H1 (cell line): ENCODE measurements at regions not wholly inside any gene's neighbourhood (a gene's known extent, or its start where the extent isn't known, plus 50 kb on each side); places are given as distances from the start of the nearest gene placed in this dataset.

Experiments used
- HDAC2 ChIP-seq, 2 experiments: fragments of 300-600 bp in 1 of 2; sonication (generic) in 1 of 2; IDR thresholded peaks; 2 replicates each; pipeline ENCODE4 v1.6.1; 2011 to 2012; ENCODE audit warnings: low read depth in 2 of 2, low read length in 2 of 2, mild to moderate bottlenecking in 2 of 2, moderate library complexity in 2 of 2, borderline replicate concordance in 1 of 2, inconsistent platforms in 1 of 2
- KDM5A ChIP-seq: fragments of 200-600 bp; IDR thresholded peaks from 2 replicates; pipeline ENCODE4 v1.7.1; 2012; ENCODE audit warnings: mild to moderate bottlenecking, low read length, inconsistent platforms, mixed read lengths
- RXRA ChIP-seq: IDR thresholded peaks from 2 replicates; pipeline ENCODE4 v1.6.1; 2011; ENCODE audit warnings: low read depth, mild to moderate bottlenecking, low read length, moderate library complexity; ENCODE audit not compliant: insufficient read depth
- YY1 ChIP-seq: IDR thresholded peaks from 2 replicates; pipeline ENCODE4 v1.6.1; 2011; ENCODE audit warnings: low read depth, mild to moderate bottlenecking, low read length
- TF ChIP-seq, protein P1 (sequence below): fragments of 300-600 bp; sonication (generic); IDR thresholded peaks from 2 replicates; pipeline ENCODE4 v1.7.1; 2012; ENCODE audit warnings: low read length, moderate library complexity, mild to moderate bottlenecking, inconsistent platforms; ENCODE audit not compliant: insufficient replicate concordance

- TF ChIP-seq, protein P1, sequence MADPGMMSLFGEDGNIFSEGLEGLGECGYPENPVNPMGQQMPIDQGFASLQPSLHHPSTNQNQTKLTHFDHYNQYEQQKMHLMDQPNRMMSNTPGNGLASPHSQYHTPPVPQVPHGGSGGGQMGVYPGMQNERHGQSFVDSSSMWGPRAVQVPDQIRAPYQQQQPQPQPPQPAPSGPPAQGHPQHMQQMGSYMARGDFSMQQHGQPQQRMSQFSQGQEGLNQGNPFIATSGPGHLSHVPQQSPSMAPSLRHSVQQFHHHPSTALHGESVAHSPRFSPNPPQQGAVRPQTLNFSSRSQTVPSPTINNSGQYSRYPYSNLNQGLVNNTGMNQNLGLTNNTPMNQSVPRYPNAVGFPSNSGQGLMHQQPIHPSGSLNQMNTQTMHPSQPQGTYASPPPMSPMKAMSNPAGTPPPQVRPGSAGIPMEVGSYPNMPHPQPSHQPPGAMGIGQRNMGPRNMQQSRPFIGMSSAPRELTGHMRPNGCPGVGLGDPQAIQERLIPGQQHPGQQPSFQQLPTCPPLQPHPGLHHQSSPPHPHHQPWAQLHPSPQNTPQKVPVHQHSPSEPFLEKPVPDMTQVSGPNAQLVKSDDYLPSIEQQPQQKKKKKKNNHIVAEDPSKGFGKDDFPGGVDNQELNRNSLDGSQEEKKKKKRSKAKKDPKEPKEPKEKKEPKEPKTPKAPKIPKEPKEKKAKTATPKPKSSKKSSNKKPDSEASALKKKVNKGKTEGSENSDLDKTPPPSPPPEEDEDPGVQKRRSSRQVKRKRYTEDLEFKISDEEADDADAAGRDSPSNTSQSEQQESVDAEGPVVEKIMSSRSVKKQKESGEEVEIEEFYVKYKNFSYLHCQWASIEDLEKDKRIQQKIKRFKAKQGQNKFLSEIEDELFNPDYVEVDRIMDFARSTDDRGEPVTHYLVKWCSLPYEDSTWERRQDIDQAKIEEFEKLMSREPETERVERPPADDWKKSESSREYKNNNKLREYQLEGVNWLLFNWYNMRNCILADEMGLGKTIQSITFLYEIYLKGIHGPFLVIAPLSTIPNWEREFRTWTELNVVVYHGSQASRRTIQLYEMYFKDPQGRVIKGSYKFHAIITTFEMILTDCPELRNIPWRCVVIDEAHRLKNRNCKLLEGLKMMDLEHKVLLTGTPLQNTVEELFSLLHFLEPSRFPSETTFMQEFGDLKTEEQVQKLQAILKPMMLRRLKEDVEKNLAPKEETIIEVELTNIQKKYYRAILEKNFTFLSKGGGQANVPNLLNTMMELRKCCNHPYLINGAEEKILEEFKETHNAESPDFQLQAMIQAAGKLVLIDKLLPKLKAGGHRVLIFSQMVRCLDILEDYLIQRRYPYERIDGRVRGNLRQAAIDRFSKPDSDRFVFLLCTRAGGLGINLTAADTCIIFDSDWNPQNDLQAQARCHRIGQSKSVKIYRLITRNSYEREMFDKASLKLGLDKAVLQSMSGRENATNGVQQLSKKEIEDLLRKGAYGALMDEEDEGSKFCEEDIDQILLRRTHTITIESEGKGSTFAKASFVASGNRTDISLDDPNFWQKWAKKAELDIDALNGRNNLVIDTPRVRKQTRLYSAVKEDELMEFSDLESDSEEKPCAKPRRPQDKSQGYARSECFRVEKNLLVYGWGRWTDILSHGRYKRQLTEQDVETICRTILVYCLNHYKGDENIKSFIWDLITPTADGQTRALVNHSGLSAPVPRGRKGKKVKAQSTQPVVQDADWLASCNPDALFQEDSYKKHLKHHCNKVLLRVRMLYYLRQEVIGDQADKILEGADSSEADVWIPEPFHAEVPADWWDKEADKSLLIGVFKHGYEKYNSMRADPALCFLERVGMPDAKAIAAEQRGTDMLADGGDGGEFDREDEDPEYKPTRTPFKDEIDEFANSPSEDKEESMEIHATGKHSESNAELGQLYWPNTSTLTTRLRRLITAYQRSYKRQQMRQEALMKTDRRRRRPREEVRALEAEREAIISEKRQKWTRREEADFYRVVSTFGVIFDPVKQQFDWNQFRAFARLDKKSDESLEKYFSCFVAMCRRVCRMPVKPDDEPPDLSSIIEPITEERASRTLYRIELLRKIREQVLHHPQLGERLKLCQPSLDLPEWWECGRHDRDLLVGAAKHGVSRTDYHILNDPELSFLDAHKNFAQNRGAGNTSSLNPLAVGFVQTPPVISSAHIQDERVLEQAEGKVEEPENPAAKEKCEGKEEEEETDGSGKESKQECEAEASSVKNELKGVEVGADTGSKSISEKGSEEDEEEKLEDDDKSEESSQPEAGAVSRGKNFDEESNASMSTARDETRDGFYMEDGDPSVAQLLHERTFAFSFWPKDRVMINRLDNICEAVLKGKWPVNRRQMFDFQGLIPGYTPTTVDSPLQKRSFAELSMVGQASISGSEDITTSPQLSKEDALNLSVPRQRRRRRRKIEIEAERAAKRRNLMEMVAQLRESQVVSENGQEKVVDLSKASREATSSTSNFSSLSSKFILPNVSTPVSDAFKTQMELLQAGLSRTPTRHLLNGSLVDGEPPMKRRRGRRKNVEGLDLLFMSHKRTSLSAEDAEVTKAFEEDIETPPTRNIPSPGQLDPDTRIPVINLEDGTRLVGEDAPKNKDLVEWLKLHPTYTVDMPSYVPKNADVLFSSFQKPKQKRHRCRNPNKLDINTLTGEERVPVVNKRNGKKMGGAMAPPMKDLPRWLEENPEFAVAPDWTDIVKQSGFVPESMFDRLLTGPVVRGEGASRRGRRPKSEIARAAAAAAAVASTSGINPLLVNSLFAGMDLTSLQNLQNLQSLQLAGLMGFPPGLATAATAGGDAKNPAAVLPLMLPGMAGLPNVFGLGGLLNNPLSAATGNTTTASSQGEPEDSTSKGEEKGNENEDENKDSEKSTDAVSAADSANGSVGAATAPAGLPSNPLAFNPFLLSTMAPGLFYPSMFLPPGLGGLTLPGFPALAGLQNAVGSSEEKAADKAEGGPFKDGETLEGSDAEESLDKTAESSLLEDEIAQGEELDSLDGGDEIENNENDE, result no peak
- TF ChIP-seq RXRA, result no peak
- no peak for TF ChIP-seq HDAC2 (IDR thresholded peaks at IDR 0.05; ENCODE audit: borderline replicate concordance in 1 of 2, low read depth in 2 of 2, low read length in 2 of 2)
- TF ChIP-seq YY1, result no peak
- TF ChIP-seq KDM5A, result no peak
Measured at GRCh38 chr18:22499421-22499820, 81.7 kb upstream of the CTAGE1 start (continued).
